SKM-1 (cell line): ENCODE measurements at regions not wholly inside any gene's neighbourhood (a gene's known extent, or its start where the extent isn't known, plus 50 kb on each side); places are given as distances from the start of the nearest gene placed in this dataset.
"Not testable (repeated sequence)": the region's sequence is repeated elsewhere in the genome, so short reads cannot be mapped to it uniquely, and the experiment has no call there.

Source experiments
- DNase-seq: peaks from one replicate; lab custom pipeline; 2025; ENCODE audit not compliant: unreplicated experiment; lab: John Stamatoyannopoulos, UW

- DNase-seq, result no peak
Measured at GRCh38 chr13:60214213-60215055, 50.7 kb upstream of the DIAPH3 start.

- no peak for DNase-seq
Measured at GRCh38 chr13:60220072-60220471, 56.3 kb upstream of the DIAPH3 start.

GRCh38 chr13:60221581-60221980, 57.9 kb upstream of the DIAPH3 start:
- no peak for DNase-seq

- no peak for DNase-seq
Measured at GRCh38 chr13:60226507-60226906, 62.8 kb upstream of the DIAPH3 start.

GRCh38 chr13:60227158-60227557, 63.4 kb upstream of the DIAPH3 start:
- DNase-seq, result no peak

- no peak for DNase-seq
Measured at GRCh38 chr13:60229708-60230272, 66.1 kb upstream of the DIAPH3 start.

GRCh38 chr13:60230593-60230992, 66.9 kb upstream of the DIAPH3 start:
- DNase-seq, result no peak

- DNase-seq, result no peak
Measured at GRCh38 chr13:60242043-60242595, 78.4 kb upstream of the DIAPH3 start.

GRCh38 chr13:60244381-60244780, 80.7 kb upstream of the DIAPH3 start:
- no peak for DNase-seq

GRCh38 chr13:60251419-60251818, 87.7 kb upstream of the DIAPH3 start:
- DNase-seq, result not testable (repeated sequence)

- DNase-seq, result no peak
Measured at GRCh38 chr13:60258349-60258748, 94.6 kb upstream of the DIAPH3 start.

GRCh38 chr13:60260440-60260839, 96.7 kb upstream of the DIAPH3 start:
- no peak for DNase-seq

GRCh38 chr13:60261432-60262351, 98.0 kb upstream of the DIAPH3 start:
- no peak for DNase-seq

- DNase-seq, result no peak
Measured at GRCh38 chr13:60265566-60265965, 101.8 kb upstream of the DIAPH3 start.

GRCh38 chr13:60267498-60268202, 103.9 kb upstream of the DIAPH3 start:
- DNase-seq, result no peak

GRCh38 chr13:60268203-60268555, 104.5 kb upstream of the DIAPH3 start:
- no peak for DNase-seq

GRCh38 chr13:60273971-60274527, 110.3 kb upstream of the DIAPH3 start:
- DNase-seq, result no peak

GRCh38 chr13:60274655-60275054, 110.9 kb upstream of the DIAPH3 start:
- DNase-seq, result no peak

GRCh38 chr13:60275208-60275607, 111.5 kb upstream of the DIAPH3 start:
- DNase-seq, result peak; percentile 51

- not testable (repeated sequence) for DNase-seq
Measured at GRCh38 chr13:60280524-60280923, 116.5 kb upstream of the TDRD3 start.
